ENCODE measurements at regions not wholly inside any gene's neighbourhood (a gene's known extent, or its start where the extent isn't known, plus 50 kb on each side); places are given as distances from the start of the nearest gene placed in this dataset.
"Not testable (repeated sequence)": the region's sequence is repeated elsewhere in the genome, so short reads cannot be mapped to it uniquely, and the experiment has no call there.

DNA sequence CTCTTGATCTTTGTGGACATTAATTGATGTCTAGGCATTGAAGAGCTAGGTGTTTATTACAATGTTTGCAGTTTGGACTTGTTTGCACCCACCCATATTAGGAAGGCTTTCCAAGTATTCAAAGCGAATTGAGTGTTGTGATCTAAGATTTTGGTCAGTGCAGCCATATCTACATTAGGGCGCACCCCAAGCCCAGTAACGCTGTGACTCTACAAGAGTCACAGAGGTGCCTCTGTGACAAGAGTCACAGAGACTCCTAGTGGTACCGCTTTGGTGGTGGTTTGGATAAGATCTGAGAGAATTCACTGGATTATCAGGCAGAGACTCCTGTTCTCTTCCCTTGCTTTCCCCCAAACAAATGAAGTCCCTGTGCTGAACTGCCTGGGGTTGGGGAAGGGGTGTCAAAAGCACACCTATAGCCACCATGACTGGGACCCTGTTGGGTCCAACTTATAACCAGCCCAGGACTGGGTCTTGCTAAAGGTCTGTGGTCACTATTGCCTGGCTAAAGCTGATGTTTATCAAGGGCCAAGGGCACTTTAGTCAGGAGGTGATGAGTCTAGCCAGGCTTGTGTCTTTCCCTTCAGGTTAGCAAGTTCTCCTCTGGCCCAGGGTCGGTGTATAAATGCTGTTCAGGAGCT is 114.1 kb upstream of the RIOK2 start:
- no peak for DNase-seq
- TF ChIP-seq, protein P1, sequence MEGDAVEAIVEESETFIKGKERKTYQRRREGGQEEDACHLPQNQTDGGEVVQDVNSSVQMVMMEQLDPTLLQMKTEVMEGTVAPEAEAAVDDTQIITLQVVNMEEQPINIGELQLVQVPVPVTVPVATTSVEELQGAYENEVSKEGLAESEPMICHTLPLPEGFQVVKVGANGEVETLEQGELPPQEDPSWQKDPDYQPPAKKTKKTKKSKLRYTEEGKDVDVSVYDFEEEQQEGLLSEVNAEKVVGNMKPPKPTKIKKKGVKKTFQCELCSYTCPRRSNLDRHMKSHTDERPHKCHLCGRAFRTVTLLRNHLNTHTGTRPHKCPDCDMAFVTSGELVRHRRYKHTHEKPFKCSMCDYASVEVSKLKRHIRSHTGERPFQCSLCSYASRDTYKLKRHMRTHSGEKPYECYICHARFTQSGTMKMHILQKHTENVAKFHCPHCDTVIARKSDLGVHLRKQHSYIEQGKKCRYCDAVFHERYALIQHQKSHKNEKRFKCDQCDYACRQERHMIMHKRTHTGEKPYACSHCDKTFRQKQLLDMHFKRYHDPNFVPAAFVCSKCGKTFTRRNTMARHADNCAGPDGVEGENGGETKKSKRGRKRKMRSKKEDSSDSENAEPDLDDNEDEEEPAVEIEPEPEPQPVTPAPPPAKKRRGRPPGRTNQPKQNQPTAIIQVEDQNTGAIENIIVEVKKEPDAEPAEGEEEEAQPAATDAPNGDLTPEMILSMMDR (IDR thresholded peaks at IDR 0.05) = no peak
- Mint-ChIP-seq H3K27me3 (no peaks in the 10 kb centered on the region), H3K4me3 (no peak overlapping the region), H3K4me1 (no peaks in the 10 kb centered on the region), H3K9me3 (peaks cover 4% of the 10 kb centered on the region), H3K27ac (no peak overlapping the region), H3K36me3 (ENCODE audit: low read depth) (peaks cover 5% of the 10 kb centered on the region)
- intact Hi-C loops (cut with micrococcal nuclease) = no loop called here
- ChIA-PET CTCF (interaction anchor here (1.0 kb wide), 1 partner anchor 1531 kb away, joined by 3 read pairs; no protein-coding TSS in a partner anchor), POLR2A (no interaction called here)
- ATAC-seq (ENCODE audit: low read depth) = peak; percentile 34

DNA sequence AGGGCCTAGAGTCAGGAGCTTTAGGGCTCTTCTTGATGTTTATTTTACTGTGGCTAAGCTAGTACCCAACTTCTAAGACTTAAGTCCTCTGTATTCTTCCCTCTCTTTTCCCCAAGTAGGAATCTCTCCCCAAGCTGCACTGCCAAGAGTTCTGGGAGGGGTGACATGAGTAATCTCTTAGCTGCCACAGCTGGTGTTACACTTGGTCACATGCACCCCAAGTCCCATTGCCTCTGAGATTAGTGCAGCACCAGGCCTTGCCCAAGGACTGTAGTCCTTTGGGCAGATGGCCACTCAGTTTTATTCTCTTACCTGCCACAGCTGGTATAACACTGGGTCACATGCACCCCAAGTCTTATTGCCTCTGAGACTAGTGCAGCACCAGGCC is 114.7 kb upstream of the RIOK2 start:
- Mint-ChIP-seq H3K27ac (no peak overlapping the region), H3K9me3 (peaks cover 4% of the 10 kb centered on the region), H3K4me3 (no peak overlapping the region), H3K4me1 (no peaks in the 10 kb centered on the region), H3K36me3 (ENCODE audit: low read depth) (peaks cover 2% of the 10 kb centered on the region), H3K27me3 (no peaks in the 10 kb centered on the region)
- POLR2A ChIA-PET = no interaction called here
- ATAC-seq (ENCODE audit: low read depth) = no peak
- CTCF ChIA-PET = no interaction called here
- intact Hi-C loops (cut with micrococcal nuclease) = no loop called here
- TF ChIP-seq, protein P1 (IDR thresholded peaks at IDR 0.05) = no peak
- DNase-seq = no peak

DNA sequence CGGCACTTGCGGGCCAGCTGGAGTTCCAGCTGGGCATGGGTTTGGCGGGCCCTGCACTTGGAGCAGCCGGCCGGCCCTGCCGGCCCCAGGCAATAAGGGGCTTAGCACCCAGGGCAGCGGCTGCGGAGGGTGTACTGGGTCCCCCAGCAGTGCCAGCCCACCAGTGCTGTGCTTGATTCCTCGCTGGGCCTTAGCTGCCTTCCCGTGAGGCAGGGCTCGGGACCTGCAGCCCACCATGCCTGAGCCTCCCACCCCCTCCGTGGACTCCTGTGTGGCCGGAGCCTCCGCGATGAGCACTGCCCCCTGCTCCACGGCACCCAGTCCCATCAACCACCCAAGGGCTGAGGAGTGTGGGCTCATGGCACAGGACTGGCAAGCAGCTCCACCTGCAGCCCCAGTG is 118.1 kb upstream of the RIOK2 start:
- POLR2A ChIA-PET; H3K36me3 Mint-ChIP-seq (ENCODE audit: low read depth); intact Hi-C loops (cut with micrococcal nuclease); DNase-seq; H3K27ac Mint-ChIP-seq; CTCF ChIA-PET; ATAC-seq (ENCODE audit: low read depth); H3K4me3 Mint-ChIP-seq; H3K4me1 Mint-ChIP-seq; H3K9me3 Mint-ChIP-seq; H3K27me3 Mint-ChIP-seq: not testable (repeated sequence)

DNA sequence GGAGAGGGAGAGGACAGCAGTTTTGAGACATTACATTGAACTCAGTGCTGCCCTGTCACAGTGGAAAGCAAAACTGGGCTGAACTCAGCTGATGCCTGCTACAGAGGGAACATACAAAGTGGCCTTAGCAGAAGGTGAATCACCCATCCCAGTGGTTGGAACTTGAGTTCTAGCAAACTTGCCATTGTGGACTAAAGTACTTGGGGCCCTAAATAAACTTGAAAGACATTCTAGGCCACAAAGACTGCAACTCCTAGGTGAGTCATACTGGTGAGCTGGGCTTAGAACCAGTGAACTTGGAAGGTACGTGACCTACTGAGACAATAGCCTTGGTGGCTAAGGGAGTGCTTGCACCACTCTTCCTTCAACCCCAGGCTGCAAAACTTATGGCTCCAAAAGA is 155.7 kb upstream of the RIOK2 start:
- CTCF ChIA-PET = no interaction called here
- TF ChIP-seq, protein P1 (IDR thresholded peaks at IDR 0.05) = no peak
- Mint-ChIP-seq H3K27ac (no peak overlapping the region), H3K36me3 (ENCODE audit: low read depth) (no peaks in the 10 kb centered on the region), H3K4me1 (no peaks in the 10 kb centered on the region), H3K9me3 (peaks cover 14% of the 10 kb centered on the region), H3K4me3 (no peak overlapping the region), H3K27me3 (no peaks in the 10 kb centered on the region)
- DNase-seq = no peak
- POLR2A ChIA-PET = no interaction called here
- intact Hi-C loops (cut with micrococcal nuclease) = no loop called here
- no peak for ATAC-seq (ENCODE audit: low read depth)

DNA sequence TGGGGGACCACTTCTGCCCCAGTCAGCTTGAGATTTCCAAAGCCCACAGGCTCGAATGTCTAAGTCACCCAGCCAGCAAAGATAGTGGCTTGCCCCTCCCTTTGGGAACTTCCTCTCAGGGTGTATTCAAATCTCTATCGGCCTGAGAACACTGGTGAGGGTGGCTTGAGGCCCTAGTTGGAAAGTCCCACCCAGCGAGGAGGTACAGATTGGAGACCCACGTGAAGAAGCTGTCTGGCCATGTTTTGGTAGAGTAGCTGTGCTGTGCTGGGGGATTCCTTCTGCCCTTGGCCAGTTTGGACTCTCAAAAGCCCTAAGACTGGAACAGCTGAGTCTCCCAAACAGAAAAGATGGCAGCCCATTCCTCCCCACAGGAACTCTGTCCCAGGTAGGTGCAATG is 172.7 kb upstream of the RIOK2 start:
- no peak overlapping the region for H3K4me3 Mint-ChIP-seq
- peaks cover 29% of the 10 kb centered on the region for H3K9me3 Mint-ChIP-seq
- POLR2A ChIA-PET = no interaction called here
- peaks cover 7% of the 10 kb centered on the region for H3K36me3 Mint-ChIP-seq (ENCODE audit: low read depth)
- intact Hi-C loops (cut with micrococcal nuclease) = no loop called here
- no peak overlapping the region for H3K27ac Mint-ChIP-seq
- TF ChIP-seq, protein P1 (IDR thresholded peaks at IDR 0.05) = no peak
- H3K27me3 Mint-ChIP-seq = no peaks in the 10 kb centered on the region
- DNase-seq = no peak
- peaks cover 4% of the 10 kb centered on the region for H3K4me1 Mint-ChIP-seq
- peak; percentile 65 for ATAC-seq (ENCODE audit: low read depth)
- CTCF ChIA-PET = no interaction called here

DNA sequence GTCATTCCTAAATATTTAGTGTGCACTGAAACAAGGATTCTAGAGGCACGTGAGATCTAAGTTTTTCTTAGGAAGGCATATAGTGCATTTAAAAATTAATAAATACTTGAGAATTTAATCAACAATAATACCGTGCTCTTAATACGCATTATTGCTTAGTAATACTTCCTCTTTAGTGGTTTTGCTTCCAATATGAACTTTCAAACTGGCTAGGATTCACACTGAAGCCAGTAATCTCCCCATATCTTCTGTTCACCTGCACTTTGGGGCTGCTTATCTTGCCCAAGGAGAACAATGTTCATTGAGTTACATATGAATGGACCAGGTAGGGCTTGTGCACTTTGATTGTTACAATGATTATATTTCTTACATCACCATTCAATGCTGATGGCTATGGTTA is 180.5 kb upstream of the RIOK2 start:
- H3K9me3 Mint-ChIP-seq = peaks cover 8% of the 10 kb centered on the region
- ATAC-seq (ENCODE audit: low read depth) = no peak
- no peak overlapping the region for H3K4me3 Mint-ChIP-seq
- TF ChIP-seq, protein P1 (IDR thresholded peaks at IDR 0.05) = no peak
- CTCF ChIA-PET = no interaction called here
- no peaks in the 10 kb centered on the region for H3K27me3 Mint-ChIP-seq
- no peak overlapping the region for H3K27ac Mint-ChIP-seq
- DNase-seq = no peak
- peaks cover 4% of the 10 kb centered on the region for H3K36me3 Mint-ChIP-seq (ENCODE audit: low read depth)
- POLR2A ChIA-PET = no interaction called here
- intact Hi-C loops (cut with micrococcal nuclease) = no loop called here
- no peaks in the 10 kb centered on the region for H3K4me1 Mint-ChIP-seq

All from activated B cell treated with CpG ODN at 0.5 μM for 24 hours (primary cell).